Activated T-cell treated with anti-CD3 and anti-CD28 coated beads, Interleukin-2, amount 50 U/mL, for 48 hours (primary cell): ENCODE measurements at regions not wholly inside any gene's neighbourhood (a gene's known extent, or its start where the extent isn't known, plus 50 kb on each side); places are given as distances from the start of the nearest gene placed in this dataset.
A peak's percentile ranks its signal among the peaks of the same experiment; 100 is the strongest.
"Not testable (repeated sequence)": the region's sequence is repeated elsewhere in the genome, so short reads cannot be mapped to it uniquely, and the experiment has no call there.

ENCODE experiments used
- DNase-seq, 2 experiments: peaks; one replicate each; pipeline ENCODE4 v3.0.0-alpha.2; 2020

DNA sequence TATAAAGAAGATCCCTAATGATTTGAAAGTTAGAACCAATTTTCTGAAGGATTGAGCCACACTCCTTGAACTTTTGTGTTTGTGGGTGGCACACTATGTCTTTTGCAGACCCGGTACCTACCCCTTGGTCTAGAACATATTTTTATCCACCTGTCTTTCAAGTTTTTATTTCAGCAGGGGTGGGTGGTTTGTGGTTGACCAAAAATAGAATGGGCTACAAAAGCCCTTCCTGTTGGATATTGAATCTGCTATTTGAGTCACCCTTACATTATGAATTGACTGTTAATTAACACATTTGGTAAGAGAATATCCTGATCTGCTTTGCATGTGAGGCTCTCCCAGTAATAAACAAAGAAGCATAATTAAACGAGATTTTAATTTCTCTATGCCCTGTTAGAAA lies 401.2 kb downstream of the POTEH start:
- not testable (repeated sequence) for DNase-seq

DNA sequence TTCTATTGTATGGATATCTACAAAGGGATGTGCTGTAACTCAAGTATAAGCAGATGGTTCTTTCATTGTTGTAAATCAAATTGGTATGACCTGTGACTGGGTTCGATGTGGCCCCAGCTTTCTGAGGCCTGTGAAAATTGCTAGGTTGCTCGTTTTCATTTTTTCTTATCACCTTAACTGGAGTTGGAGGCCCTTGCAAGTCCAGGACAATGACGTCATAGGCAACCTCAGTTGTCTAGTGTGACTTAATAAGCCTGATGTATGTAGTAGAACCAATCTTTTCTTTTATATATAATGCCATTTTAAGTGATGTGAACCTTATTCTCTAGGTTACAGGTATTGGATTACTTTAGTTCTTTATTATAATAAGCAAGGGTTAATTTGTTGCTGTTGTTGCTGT lies 415.3 kb downstream of the POTEH start:
- not testable (repeated sequence) for DNase-seq

DNA sequence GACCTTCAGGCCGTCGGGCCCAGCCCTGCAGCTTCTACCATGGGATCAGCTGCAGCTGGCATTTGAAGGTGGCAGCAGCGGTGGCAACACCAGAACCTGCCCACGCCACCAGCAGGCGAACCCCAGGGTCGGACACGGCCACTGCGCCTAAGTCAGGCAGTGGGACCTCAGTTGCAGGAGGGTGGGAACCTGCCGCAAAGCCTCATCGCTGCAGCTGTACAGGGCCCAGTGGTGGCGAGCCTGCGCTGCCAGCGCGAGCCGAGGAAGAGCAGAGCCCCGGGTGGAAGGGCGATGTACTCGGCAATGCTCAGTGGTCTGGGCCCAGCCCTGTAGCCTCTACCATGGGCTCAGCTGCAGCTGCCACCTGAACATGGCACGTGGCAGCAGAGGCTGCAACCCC lies 441.6 kb downstream of the POTEH start:
- DNase-seq = not testable (repeated sequence)

DNA sequence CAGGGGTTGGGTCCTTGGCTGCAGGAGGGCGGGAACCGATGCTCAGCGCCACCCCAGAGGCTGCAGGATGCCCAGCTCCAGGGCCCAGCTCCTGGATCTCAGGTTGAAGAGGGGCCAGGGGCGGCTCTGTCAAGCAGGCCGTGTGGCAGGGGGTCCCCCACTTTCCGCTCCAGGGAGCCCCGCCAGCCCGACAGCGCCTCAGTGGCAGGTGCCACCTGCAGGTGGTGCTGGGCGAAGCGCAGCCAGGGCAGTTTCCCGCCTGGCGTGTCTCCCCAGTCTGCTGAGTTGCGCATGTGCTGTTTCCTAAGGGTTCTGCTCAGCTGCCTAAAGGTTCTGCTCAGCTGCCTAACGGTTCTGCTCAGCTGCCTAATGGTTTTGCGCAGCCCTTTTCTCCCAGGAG lies 442.1 kb downstream of the POTEH start:
- no peak for DNase-seq

DNA sequence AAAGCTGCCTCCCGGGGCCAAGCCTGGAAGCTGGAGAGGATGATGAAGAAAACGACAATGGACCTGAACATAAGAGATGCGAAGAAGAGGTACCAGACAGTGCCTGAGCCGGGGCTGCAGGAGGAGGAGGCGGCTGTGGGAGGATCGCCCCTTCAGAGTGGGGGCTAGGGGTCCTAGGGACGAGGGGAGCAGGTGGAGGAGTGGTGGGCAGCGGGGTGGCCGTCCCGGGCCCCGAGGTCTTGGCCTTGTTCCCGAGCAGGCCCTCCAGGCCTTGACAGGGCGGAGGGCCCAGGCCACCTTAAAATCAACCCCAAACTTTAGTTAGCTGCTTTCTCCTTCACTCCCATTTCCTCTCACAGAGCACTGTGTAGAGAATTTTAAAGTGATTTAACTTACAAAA lies 442.8 kb downstream of the POTEH start:
- not testable (repeated sequence) for DNase-seq

DNA sequence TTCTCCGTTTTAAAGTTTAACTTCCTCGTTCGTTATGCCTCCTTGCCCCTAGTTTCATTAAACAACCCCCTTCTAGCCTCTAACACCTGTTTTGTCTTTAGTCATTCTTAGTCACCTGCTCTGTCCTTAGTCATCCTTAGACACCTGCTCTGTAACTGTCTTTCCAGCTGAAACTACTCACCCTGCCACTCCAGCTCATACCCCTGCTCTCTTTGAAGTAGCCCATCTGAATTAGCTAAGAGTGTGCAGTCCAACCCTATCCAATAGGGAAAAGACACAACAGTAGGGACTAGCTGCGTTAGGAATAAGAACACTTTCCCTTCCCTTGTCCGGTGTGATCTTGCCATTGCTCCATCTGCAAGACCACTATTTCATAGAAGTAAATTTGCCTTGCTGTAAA lies 446.5 kb downstream of the CCT8L2 start:
- DNase-seq = not testable (repeated sequence)

DNA sequence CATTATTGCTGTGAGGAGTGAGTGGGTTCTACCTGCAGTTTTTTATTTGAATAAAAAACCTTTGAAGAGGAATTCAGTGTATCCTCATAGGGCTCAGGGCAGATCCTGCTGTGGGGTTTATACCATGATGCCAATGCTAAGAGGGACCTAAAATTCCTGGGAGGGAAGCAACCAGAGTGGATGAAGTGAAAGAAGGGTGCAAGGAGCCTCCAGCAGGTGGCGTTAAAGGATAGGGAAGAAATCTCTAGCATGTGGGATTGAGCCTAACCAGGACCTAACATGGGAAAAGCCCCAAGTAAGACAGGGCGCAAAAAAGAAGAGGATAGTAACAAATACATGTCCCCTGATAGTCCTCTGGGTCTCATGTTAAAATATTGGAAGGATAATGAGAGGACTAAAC lies 445.7 kb downstream of the CCT8L2 start:
- DNase-seq = peak in 1 of 2 experiments; percentile 16

DNA sequence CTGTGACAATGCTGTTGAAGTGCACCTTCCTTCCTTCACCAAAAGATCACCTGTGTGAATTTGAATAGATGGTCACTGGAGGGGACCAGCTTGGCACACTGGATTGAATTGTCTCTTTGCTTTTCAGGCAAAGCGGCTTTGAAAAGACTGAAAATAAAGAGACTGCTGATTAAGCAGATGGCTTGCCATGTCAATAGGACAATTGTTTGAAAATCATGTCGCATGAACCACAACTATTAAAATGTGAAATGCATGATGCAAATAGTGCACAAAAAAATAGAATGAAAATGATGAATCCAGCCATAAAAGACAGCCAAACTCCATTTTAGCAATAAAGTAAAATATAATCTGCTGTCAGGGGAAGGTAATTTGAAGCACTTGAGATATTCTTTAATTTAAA lies 415.3 kb downstream of the CCT8L2 start:
- DNase-seq = not testable (repeated sequence)

DNA sequence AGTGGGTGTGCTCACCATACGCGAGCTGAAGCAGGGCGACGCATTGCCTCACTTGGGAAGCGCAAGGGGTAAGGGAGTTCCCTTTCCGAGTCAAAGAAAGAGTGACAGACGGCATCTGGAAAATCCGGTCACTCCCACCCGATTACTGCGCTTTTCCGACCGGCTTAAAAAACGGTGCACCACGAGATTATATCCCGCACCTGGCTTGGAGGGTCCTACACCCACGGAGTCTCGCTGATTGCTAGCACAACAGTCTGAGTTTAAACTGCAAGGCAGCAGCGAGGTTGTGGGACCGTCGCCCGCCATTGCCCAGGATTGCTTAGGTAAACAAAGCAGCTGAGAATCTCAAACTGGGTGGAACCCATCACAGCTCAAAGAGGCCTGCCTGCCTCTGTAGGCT lies 408.7 kb downstream of the CCT8L2 start:
- DNase-seq = not testable (repeated sequence)
